Stimulated activated CD4-positive, alpha-beta T cell treated with anti-CD3 and anti-CD28 coated beads, Interleukin-15, amount 100 ng/mL, for 48 hours (primary cell): ENCODE measurements at regions not wholly inside any gene's neighbourhood (a gene's known extent, or its start where the extent isn't known, plus 50 kb on each side); places are given as distances from the start of the nearest gene placed in this dataset.

Experiments
- DNase-seq, 2 donors: peaks; one replicate each; pipeline ENCODE4 v3.0.0-alpha.2; 2020; ENCODE audit warnings: low read depth in 2 of 2

DNA sequence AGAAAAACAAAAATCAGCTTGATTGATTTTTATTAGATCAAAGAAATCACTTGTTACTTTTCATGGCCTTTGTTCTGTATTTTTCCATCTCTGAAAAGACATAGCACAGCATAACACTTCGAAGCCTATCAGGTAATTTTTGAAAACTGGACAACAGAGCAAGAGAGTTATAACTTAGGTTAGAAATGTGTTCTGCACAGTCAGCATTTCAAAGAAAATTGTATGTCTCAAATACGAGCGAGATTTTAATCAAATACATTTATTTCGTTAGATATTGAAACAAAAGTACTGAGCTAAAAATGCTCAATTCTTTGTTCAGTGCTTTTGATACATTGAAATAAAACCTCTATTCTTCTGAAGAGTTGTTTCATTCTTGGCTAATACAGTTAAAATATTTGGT is 144.1 kb upstream of the SLC10A2 start:
- no peak for DNase-seq

DNA sequence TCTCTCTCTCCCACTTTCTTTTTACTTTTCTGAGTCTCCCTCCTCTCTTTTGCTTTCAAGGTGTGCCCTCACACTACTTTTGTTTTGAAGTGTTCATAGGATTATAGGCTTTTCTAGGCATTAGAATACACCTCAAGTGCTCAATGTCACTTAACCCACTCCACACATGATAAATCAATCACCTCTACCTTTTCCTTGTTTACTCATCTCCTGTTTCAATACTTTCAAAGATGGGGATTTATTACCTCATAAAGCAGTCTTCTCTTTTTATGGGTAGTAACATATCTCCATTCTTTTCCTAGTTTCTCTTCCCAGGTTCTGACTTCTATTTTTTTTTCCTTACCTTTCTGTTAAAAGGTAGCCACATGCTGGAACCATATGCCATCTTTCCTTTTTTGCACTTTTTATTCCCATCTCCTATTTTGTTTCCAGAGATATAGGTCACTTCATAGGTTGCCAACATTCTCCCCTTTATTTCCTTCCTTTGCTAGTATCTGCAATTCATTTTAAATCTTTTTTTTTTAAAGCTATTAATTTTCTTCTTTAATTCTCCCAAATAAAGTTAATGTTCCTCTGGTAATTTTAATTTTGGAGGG is 137.6 kb upstream of the SLC10A2 start:
- no peak for DNase-seq

- DNase-seq, result no peak
Measured at GRCh38 chr13:103200118-103200885, 134.1 kb upstream of the SLC10A2 start.

GRCh38 chr13:103199380-103200088 is 133.3 kb upstream of the SLC10A2 start:
- DNase-seq, result no peak

DNA sequence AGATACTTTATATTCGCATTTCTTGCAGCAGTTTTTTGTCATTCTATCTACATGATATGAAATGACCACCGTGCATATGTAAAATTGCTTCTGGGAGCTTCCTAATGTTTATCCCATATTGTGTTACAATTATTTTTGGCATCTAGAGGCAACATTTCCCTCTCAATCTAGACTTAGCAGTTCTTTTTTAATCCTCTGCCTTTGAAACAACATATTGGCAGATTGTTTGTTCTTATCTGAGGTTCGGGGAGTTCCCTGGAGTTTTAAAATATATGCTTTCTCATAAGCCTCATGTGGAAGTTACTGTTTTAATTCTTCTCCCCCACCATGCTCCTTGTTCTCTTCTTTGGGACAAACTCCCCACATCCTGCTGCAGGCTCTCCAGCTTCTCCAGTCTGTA is 130.1 kb upstream of the SLC10A2 start:
- no peak for DNase-seq

- no peak for DNase-seq
Measured at GRCh38 chr13:103195762-103196161, 129.5 kb upstream of the SLC10A2 start.

DNA sequence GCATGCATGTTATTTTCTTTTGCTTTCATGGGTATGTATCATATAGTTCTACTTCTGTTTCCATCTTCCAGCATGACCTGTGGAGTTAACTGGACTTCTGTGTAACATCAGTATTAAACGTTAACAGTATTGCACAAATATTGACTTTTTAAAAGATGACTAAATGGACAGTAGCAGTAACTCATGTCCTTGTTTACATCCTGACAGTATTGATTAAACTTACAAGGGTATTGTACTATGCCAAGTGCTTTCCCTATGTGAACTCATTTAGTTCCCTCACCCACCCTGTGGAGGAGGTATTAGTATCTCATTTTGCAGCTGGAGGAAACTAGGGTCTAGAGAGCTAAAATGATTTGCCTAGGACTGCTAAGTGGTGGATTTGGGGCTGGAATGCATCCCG is 128.7 kb upstream of the SLC10A2 start:
- DNase-seq, result no peak

GRCh38 chr13:103192511-103193135 is 126.4 kb upstream of the SLC10A2 start:
- no peak for DNase-seq

DNA sequence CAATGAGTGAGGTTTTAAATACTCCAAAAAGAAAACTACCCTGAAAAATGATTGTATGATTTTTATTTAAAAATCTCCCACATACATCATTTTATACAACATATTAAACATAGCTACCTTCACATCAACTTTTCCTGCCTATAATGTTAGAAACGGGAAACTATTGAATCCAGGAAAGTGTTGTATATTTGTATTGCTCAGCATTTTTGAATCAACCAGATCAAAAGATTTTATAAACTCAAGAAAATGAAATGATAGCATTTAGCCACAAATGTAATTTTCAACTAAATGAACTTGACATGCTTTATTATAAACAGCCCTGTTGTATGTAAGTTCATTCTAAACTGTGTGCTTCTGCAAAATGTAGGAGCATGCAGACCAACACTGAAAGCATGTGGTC is 124.6 kb upstream of the SLC10A2 start:
- DNase-seq, result no peak

- no peak for DNase-seq
Measured at GRCh38 chr13:103188713-103189326, 122.6 kb upstream of the SLC10A2 start.

- DNase-seq, result no peak
Measured at GRCh38 chr13:103187721-103188156, 121.5 kb upstream of the SLC10A2 start.

DNA sequence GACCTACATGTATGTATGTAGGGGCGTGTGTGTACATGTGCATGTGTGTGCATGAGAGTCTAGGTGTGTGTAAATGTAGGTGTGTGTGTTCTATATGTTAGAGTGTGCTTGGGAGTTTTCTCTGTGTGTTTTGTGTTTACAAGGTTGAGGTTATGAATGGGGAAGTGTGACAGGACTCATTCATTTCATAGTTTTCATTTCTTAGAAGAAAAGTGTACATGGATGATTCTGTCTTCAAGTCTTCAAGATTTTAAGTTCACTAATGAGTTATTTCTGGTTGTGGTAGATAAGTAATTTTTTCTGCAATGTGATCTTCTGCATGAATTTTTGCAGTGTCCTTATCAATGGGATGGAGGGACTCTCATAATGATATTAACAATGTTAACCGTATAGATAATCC is 118.2 kb upstream of the SLC10A2 start:
- DNase-seq, result no peak

- DNase-seq, result no peak
Measured at GRCh38 chr13:103178986-103179943, 113.0 kb upstream of the SLC10A2 start.

DNA sequence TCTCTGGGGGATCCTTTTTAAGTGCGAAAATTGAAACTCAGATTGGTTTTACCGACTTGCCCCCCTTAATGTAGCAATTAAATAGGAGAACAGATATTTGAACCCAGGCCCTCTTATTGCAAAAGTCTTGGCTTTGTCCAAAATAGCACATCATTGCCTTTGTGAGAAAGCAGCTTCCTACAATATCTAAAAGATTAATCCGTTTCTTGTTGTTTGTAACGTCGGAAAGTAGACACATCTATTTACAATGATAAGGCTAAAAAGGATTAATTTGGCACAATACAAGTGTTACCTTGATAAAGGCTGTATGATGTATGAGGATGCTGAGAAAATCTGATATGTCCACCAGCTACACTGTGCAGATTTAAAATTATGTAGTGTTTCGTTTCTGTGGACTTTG is 108.7 kb upstream of the SLC10A2 start:
- no peak for DNase-seq

DNA sequence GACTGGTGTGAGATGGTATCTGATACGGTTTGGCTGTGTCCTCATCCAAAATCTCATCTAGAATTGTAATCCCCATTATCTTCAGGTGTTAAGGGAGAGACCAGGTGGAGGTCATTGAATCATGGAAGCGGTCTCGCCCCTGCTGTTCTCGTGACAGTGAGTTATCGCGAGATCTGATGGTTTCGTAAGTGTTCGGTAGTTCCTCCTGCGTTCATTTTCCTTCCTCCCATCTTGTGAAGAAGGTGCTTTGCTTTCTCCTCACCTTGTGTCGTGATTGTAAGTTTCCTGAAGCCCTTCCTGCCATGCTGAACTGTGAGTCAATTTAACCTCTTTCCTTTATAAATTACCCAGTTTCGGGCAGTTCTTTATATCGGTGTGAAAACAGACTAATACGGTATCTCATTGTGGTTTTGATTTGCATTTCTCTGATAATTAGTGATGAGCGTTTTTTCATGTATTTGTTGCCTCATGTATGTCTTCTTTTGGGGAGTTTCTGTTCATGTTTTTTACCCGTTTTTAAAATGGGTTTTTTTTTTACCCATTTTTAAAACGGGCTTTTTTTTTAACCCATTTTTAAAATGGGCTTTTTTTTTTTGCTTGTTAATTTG is 102.8 kb upstream of the SLC10A2 start:
- no peak for DNase-seq

DNA sequence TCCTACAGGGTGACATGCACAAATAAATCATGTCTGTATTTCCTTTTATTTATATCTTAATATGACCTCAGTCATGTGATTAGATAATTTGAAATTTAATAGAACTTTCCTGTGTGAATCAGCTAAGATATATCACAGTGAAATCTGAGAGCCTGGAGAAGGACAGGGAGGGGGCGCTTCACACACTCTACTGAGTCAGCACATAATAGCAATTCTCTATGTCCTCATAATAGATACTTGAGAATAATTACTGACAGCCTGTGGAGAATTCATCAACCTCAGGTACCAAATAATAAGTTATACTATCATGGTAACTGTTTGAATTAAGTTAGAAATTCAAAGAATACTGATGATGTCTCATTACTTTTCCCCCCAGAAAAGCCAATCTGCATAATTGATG is 98.0 kb upstream of the SLC10A2 start:
- DNase-seq, result no peak

- no peak for DNase-seq
Measured at GRCh38 chr13:103161476-103161875, 95.3 kb upstream of the SLC10A2 start.

- DNase-seq, result no peak
Measured at GRCh38 chr13:103157434-103158145, 91.4 kb upstream of the SLC10A2 start.

DNA sequence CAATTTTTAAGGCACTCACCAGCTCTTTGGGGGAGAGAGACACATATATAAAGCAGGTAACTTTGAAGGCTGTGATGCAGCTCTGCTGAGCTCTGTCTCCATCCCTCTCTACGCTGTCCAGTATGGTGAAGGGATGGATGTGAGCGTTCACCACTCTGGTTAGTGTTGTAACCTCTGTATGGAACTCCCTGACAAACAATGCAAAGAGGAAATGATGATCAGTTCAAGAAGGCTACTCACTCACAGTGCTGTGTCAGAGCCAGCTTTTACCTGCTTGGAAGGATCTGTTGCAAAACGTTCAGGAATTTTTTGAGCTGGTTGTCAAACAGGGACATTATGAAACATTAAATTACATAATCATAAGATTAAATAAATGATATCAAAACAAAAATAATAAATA is 90.8 kb upstream of the SLC10A2 start:
- no peak for DNase-seq
